CD14-positive monocyte (primary cell): ENCODE measurements at regions not wholly inside any gene's neighbourhood (a gene's known extent, or its start where the extent isn't known, plus 50 kb on each side); places are given as distances from the start of the nearest gene placed in this dataset.

ENCODE experiments used
- DNase-seq, 3 donors: peaks; one replicate each; pipeline ENCODE4 v3.0.0-alpha.2; 2011 to 2022
- H2AFZ ChIP-seq: 2 replicates; pipeline ENCODE4 v1.6.0; 2012; ENCODE audit warnings: mild to moderate bottlenecking, low read depth, low read length, inconsistent platforms; ENCODE audit not compliant: insufficient read depth, poor library complexity, severe bottlenecking
- H3K27ac ChIP-seq, 2 donors: 1 replicate in 1 of 2; 2 replicates in 1 of 2; pipeline ENCODE4 v1.5.1; 2012 to 2013; ENCODE audit warnings: low read length in 2 of 2, control low read depth in 1 of 2, inconsistent platforms in 1 of 2, low read depth in 1 of 2, mild to moderate bottlenecking in 1 of 2
- H3K27me3 ChIP-seq, 2 donors: one replicate each; pipeline versions ENCODE4 v1.6.0 to v1.6.1; 2011 to 2013; ENCODE audit warnings: low read length in 2 of 2; ENCODE audit not compliant: control insufficient read depth in 2 of 2, insufficient read depth in 2 of 2
- H3K36me3 ChIP-seq, 2 donors: replicated peaks in 1 of 2; 1 replicate in 1 of 2; 2 replicates in 1 of 2; pipeline versions ENCODE4 v1.5.1 to v1.6.1; 2012 to 2013; ENCODE audit warnings: low read length in 2 of 2, control low read depth in 1 of 2, inconsistent platforms in 1 of 2, mild to moderate bottlenecking in 1 of 2; ENCODE audit not compliant: insufficient read depth in 2 of 2, control insufficient read depth in 1 of 2
- H3K4me1 ChIP-seq, 2 donors: 1 replicate in 1 of 2; 2 replicates in 1 of 2; pipeline versions ENCODE4 v1.5.1 to v1.6.1; 2012 to 2013; ENCODE audit warnings: low read length in 2 of 2, control low read depth in 1 of 2, inconsistent platforms in 1 of 2, mild to moderate bottlenecking in 1 of 2, moderate library complexity in 1 of 2; ENCODE audit not compliant: insufficient read depth in 2 of 2, control insufficient read depth in 1 of 2
- H3K4me2 ChIP-seq: replicated peaks from 2 replicates; pipeline ENCODE3; 2012; ENCODE audit warnings: low read length, moderate library complexity, mild to moderate bottlenecking; ENCODE audit not compliant: poor library complexity, severe bottlenecking; ENCODE audit errors: extremely low read depth
- H3K4me3 ChIP-seq, 3 experiments: fragments of 200-600 bp in 1 of 3; sonication (generic) in 1 of 3; replicated peaks in 1 of 3; 1 replicate in 2 of 3; 2 replicates in 1 of 3; pipeline ENCODE4 v1.5.1; 2011 to 2013; ENCODE audit warnings: low read length in 3 of 3, mild to moderate bottlenecking in 3 of 3, control low read depth in 2 of 3, low read depth in 2 of 3, inconsistent platforms in 1 of 3, moderate library complexity in 1 of 3
- H3K79me2 ChIP-seq: 2 replicates; pipeline ENCODE4 v1.6.0; 2012; ENCODE audit warnings: mild to moderate bottlenecking, control low read depth, inconsistent platforms, low read length, moderate library complexity; ENCODE audit not compliant: insufficient read depth
- H3K9ac ChIP-seq: 2 replicates; pipeline ENCODE4 v1.6.0; 2017; ENCODE audit warnings: low read length, mild to moderate bottlenecking; ENCODE audit not compliant: insufficient read depth, poor library complexity, severe bottlenecking
- H3K9me3 ChIP-seq, 2 donors: replicated peaks in 1 of 2; 1 replicate in 1 of 2; 2 replicates in 1 of 2; pipeline versions ENCODE4 v1.5.1 to v1.6.1; 2012 to 2013; ENCODE audit warnings: low read length in 2 of 2, control low read depth in 1 of 2; ENCODE audit not compliant: control insufficient read depth in 1 of 2, insufficient read depth in 1 of 2
- H4K20me1 ChIP-seq: 2 replicates; pipeline ENCODE4 v1.6.0; 2012; ENCODE audit warnings: mild to moderate bottlenecking, low read length, control low read depth, moderate library complexity; ENCODE audit not compliant: insufficient read depth
- H3K27ac Mint-ChIP-seq, 7 donors: one replicate each; pipeline ENCODE4 v1.8.0; 2020; ENCODE audit warnings: mild to moderate bottlenecking in 7 of 7, mixed read lengths in 7 of 7, moderate library complexity in 6 of 7, inconsistent platforms in 2 of 7
- H3K27me3 Mint-ChIP-seq, 3 donors: one replicate each; pipeline ENCODE4 v1.8.0; 2021 to 2022; ENCODE audit warnings: low read depth in 3 of 3, mild to moderate bottlenecking in 3 of 3, mixed read lengths in 3 of 3, moderate library complexity in 3 of 3, inconsistent platforms in 1 of 3
- H3K36me3 Mint-ChIP-seq, 2 donors: one replicate each; pipeline ENCODE4 v1.8.0; 2020; ENCODE audit warnings: mixed read lengths in 2 of 2, inconsistent platforms in 1 of 2, mild to moderate bottlenecking in 1 of 2
- H3K4me1 Mint-ChIP-seq: one replicate; pipeline ENCODE4 v1.8.0; 2020; ENCODE audit warnings: mild to moderate bottlenecking, mixed read lengths
- H3K4me3 Mint-ChIP-seq, 2 donors: one replicate each; pipeline ENCODE4 v1.8.0; 2020; ENCODE audit warnings: mild to moderate bottlenecking in 2 of 2, mixed read lengths in 2 of 2, moderate library complexity in 1 of 2
- H3K9me3 Mint-ChIP-seq, 7 donors: one replicate each; pipeline ENCODE4 v1.8.0; 2020 to 2022; ENCODE audit warnings: mixed read lengths in 7 of 7, mild to moderate bottlenecking in 6 of 7, moderate library complexity in 6 of 7, inconsistent platforms in 2 of 7
- WGBS: methylation state at CpG from one replicate; pipeline ENCODE4 v1.1.5; 2013; ENCODE audit warnings: missing lambda C conversion rate; ENCODE audit not compliant: insufficient coverage; 5-methylcytosine and 5-hydroxymethylcytosine counted together
- intact Hi-C, 2 donors: fragments of 100-400 bp; cut with micrococcal nuclease; formaldehyde crosslinking; loops; one replicate each; pipeline versions ENCODE4 v1.15.0 to v1.15.1; 2023
- TF ChIP-seq, protein P1 (sequence below): fragments of 200-600 bp; IDR thresholded peaks from one replicate; pipeline ENCODE4 v1.8.0; 2022; ENCODE audit warnings: antibody characterized with exemption, mild to moderate bottlenecking

- no peaks in the 10 kb centered on the region for H3K27me3 ChIP-seq
- no peaks in the 10 kb centered on the region for H3K4me1 ChIP-seq
- H3K4me2 ChIP-seq: no peak overlapping the region
- WGBS: no CpG with 5 or more reads among the region's 4 CpGs
- Mint-ChIP-seq H3K36me3 (no peaks in the 10 kb centered on the region), H3K4me1 (peaks cover 4% of the 10 kb centered on the region), H3K4me3 (peak overlapping the region in 1 of 2 donors; percentile 23), H3K27ac (no peak overlapping the region), H3K27me3 (peaks cover 0 to 3% (median 2%) of the 10 kb centered on the region in 3 donors), H3K9me3 (no peaks in the 10 kb centered on the region)
- DNase-seq: no peak
- no peaks in the 10 kb centered on the region for H3K36me3 ChIP-seq
- H3K79me2 ChIP-seq: no peaks in the 10 kb centered on the region
- no peaks in the 10 kb centered on the region for H3K9me3 ChIP-seq
- intact Hi-C loops: loop anchor here (5.0 to 10.0 kb wide), 3 partner anchors 84 to 229 kb away; no protein-coding TSS in a partner anchor
- no peak overlapping the region for H3K9ac ChIP-seq
- H3K4me3 ChIP-seq: no peak overlapping the region
- H2AFZ ChIP-seq: no peak overlapping the region
- H3K27ac ChIP-seq: no peak overlapping the region
- H4K20me1 ChIP-seq: no peaks in the 10 kb centered on the region
- TF ChIP-seq, protein P1, sequence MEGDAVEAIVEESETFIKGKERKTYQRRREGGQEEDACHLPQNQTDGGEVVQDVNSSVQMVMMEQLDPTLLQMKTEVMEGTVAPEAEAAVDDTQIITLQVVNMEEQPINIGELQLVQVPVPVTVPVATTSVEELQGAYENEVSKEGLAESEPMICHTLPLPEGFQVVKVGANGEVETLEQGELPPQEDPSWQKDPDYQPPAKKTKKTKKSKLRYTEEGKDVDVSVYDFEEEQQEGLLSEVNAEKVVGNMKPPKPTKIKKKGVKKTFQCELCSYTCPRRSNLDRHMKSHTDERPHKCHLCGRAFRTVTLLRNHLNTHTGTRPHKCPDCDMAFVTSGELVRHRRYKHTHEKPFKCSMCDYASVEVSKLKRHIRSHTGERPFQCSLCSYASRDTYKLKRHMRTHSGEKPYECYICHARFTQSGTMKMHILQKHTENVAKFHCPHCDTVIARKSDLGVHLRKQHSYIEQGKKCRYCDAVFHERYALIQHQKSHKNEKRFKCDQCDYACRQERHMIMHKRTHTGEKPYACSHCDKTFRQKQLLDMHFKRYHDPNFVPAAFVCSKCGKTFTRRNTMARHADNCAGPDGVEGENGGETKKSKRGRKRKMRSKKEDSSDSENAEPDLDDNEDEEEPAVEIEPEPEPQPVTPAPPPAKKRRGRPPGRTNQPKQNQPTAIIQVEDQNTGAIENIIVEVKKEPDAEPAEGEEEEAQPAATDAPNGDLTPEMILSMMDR: no peak
Observed at GRCh38 chr11:11021563-11021962, 163.7 kb upstream of the ZBED5 start.

DNA sequence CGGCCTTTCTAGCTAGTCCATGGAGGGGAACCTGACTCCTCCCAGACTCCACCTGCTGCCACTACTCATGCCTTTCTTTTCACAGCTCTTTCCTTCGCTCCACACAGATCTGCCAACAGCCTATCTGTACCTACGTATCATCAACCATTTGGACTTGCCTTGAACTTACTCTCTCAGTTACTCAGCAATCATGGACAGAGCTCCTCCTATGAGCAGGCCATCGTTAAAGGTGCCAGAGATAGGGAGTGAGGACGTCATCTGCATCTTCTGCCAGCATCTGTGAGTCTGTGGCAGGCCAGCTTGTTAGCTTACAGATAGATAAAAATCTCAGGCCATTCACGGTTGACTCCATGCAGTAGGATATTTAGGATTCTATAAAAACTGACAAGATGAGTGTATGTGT lies 162.9 kb upstream of the ZBED5 start:
- no peak for DNase-seq
- H3K4me1 ChIP-seq: no peaks in the 10 kb centered on the region
- no peaks in the 10 kb centered on the region for H3K36me3 Mint-ChIP-seq
- peaks cover 4% of the 10 kb centered on the region for H3K4me1 Mint-ChIP-seq
- peak overlapping the region in 1 of 7 donors; percentile 5 for H3K27ac Mint-ChIP-seq
- H3K36me3 ChIP-seq: no peaks in the 10 kb centered on the region
- TF ChIP-seq, protein P1: no peak
- H3K27me3 Mint-ChIP-seq: peaks cover 0 to 2% (median 2%) of the 10 kb centered on the region in 3 donors
- intact Hi-C loops: loop anchor here (5.0 to 10.0 kb wide), 3 partner anchors 83 to 228 kb away; no protein-coding TSS in a partner anchor
- H3K9me3 Mint-ChIP-seq: no peaks in the 10 kb centered on the region
- H3K4me3 ChIP-seq: no peak overlapping the region
- no peaks in the 10 kb centered on the region for H4K20me1 ChIP-seq
- H3K9me3 ChIP-seq: no peaks in the 10 kb centered on the region
- no peak overlapping the region for H2AFZ ChIP-seq
- H3K4me3 Mint-ChIP-seq: peak overlapping the region in 1 of 2 donors; percentile 44
- 80% methylated on average over 5 of the region's 6 CpGs for WGBS
- no peak overlapping the region for H3K27ac ChIP-seq
- no peaks in the 10 kb centered on the region for H3K27me3 ChIP-seq
- H3K79me2 ChIP-seq: no peaks in the 10 kb centered on the region
- H3K4me2 ChIP-seq: no peak overlapping the region
- H3K9ac ChIP-seq: no peak overlapping the region
